IMR-90 (cell line): ENCODE measurements at regions not wholly inside any gene's neighbourhood (a gene's known extent, or its start where the extent isn't known, plus 50 kb on each side); places are given as distances from the start of the nearest gene placed in this dataset.

Experiments used
- ATAC-seq: fragments of 200-7000 bp; cut with Tn5 transposase; 2 replicates; pipeline ENCODE4 v1.9.1; 2020; ENCODE audit warnings: low read depth, mild to moderate bottlenecking, moderate library complexity
- BruUV-seq: library from RNA; stranded (reverse); fragments of 400-500 nt; replicated peaks from 2 replicates; lab custom pipeline; 2021; lab: Mats Ljungman, UMichigan
- CTCF ChIA-PET: fragments of 300-600 bp; formaldehyde crosslinking; extraction: SDS; loops from one replicate; lab custom pipeline; 2021; ENCODE audit warnings: antibody characterized with exemption; lab: Yijun Ruan, JAX
- POLR2A ChIA-PET: fragments of 300-600 bp; sonication (Branson Sonifier 250); formaldehyde crosslinking; loops from one replicate; lab custom pipeline; 2022; ENCODE audit warnings: antibody characterized with exemption; ENCODE audit not compliant: unreplicated experiment; lab: Charles Lee
- DNase-seq: peaks from one replicate; pipeline ENCODE4 v3.0.0; 2013
- H2AFZ ChIP-seq: replicated peaks from 2 replicates; pipeline ENCODE3; 2013; ENCODE audit warnings: low read length, mild to moderate bottlenecking; ENCODE audit not compliant: poor library complexity
- H2AK5ac ChIP-seq: 2 replicates; pipeline ENCODE4 v1.6.1; 2013; ENCODE audit warnings: low read depth, low read length, inconsistent platforms
- H2AK9ac ChIP-seq: replicated peaks from 2 replicates; pipeline ENCODE3; 2013; ENCODE audit warnings: mild to moderate bottlenecking, low read depth, low read length, moderate library complexity; ENCODE audit not compliant: poor library complexity
- H2BK120ac ChIP-seq: 2 replicates; pipeline ENCODE4 v1.6.1; 2013; ENCODE audit warnings: low read depth, low read length, inconsistent platforms
- H2BK15ac ChIP-seq: 3 replicates; pipeline ENCODE4 v1.6.1; 2013; ENCODE audit warnings: low read depth, low read length, inconsistent platforms
- H2BK20ac ChIP-seq: 2 replicates; pipeline ENCODE4 v1.6.1; 2013; ENCODE audit warnings: low read depth, mild to moderate bottlenecking, inconsistent platforms, low read length, moderate library complexity
- H2BK5ac ChIP-seq: 2 replicates; pipeline ENCODE4 v1.6.1; 2013; ENCODE audit warnings: mild to moderate bottlenecking, low read depth, low read length, inconsistent platforms; ENCODE audit not compliant: poor library complexity, severe bottlenecking
- H3K14ac ChIP-seq: replicated peaks from 2 replicates; pipeline ENCODE4 v1.6.1; 2013; ENCODE audit warnings: low read depth, low read length, inconsistent platforms
- H3K18ac ChIP-seq: 2 replicates; pipeline ENCODE4 v1.6.1; 2013; ENCODE audit warnings: low read depth, low read length, control low read depth
- H3K23ac ChIP-seq: 2 replicates; pipeline ENCODE4 v1.6.1; 2013; ENCODE audit warnings: low read depth, low read length, inconsistent platforms
- H3K27ac ChIP-seq: 2 replicates; pipeline ENCODE4 v1.5.1; 2013; ENCODE audit warnings: mild to moderate bottlenecking, control low read depth, low read length; ENCODE audit not compliant: insufficient read depth
- H3K27me3 ChIP-seq: 2 replicates; pipeline ENCODE4 v1.6.1; 2013; ENCODE audit warnings: low read length; ENCODE audit not compliant: control insufficient read depth, insufficient read depth
- H3K36me3 ChIP-seq: 2 replicates; pipeline ENCODE4 v1.6.1; 2013; ENCODE audit warnings: low read length, mixed read lengths; ENCODE audit not compliant: control insufficient read depth, insufficient read depth
- H3K4ac ChIP-seq: 2 replicates; pipeline ENCODE4 v1.6.1; 2013; ENCODE audit warnings: low read depth, low read length, inconsistent platforms
- H3K4me1 ChIP-seq: 2 replicates; pipeline ENCODE4 v1.6.1; 2013; ENCODE audit warnings: low read length, mixed read lengths; ENCODE audit not compliant: control insufficient read depth, insufficient read depth
- H3K4me2 ChIP-seq: 2 replicates; pipeline ENCODE4 v1.6.1; 2013; ENCODE audit warnings: low read depth, mild to moderate bottlenecking, control low read depth, low read length, moderate library complexity
- H3K4me3 ChIP-seq: 2 replicates; pipeline ENCODE4 v1.5.1; 2013; ENCODE audit warnings: low read depth, mild to moderate bottlenecking, control low read depth, low read length, moderate library complexity; ENCODE audit not compliant: insufficient read depth
- H3K56ac ChIP-seq: 2 replicates; pipeline ENCODE4 v1.6.1; 2013; ENCODE audit warnings: low read length, inconsistent platforms; ENCODE audit not compliant: insufficient read depth; ENCODE audit errors: extremely low read depth
- H3K79me1 ChIP-seq, 2 experiments: 2 replicates each; pipeline ENCODE4 v1.6.1; 2013; ENCODE audit warnings: low read length in 2 of 2, inconsistent platforms in 1 of 2, low read depth in 1 of 2
- H3K9ac ChIP-seq: 2 replicates; pipeline ENCODE4 v1.6.1; 2013; ENCODE audit warnings: low read depth, low read length, control low read depth
- H3K9me1 ChIP-seq: 2 replicates; pipeline ENCODE4 v1.6.1; 2013; ENCODE audit warnings: low read length, inconsistent platforms; ENCODE audit not compliant: insufficient read depth
- H3K9me3 ChIP-seq: 2 replicates; pipeline ENCODE4 v1.6.1; 2013; ENCODE audit warnings: low read length; ENCODE audit not compliant: control insufficient read depth, insufficient read depth
- H4K20me1 ChIP-seq: 2 replicates; pipeline ENCODE4 v1.6.1; 2013; ENCODE audit warnings: low read length, inconsistent platforms; ENCODE audit not compliant: insufficient read depth
- H4K5ac ChIP-seq: 2 replicates; pipeline ENCODE4 v1.6.1; 2013; ENCODE audit warnings: mild to moderate bottlenecking, low read depth, low read length, control low read depth
- H4K8ac ChIP-seq, 2 experiments: 2 replicates each; pipeline ENCODE4 v1.6.1; 2013; ENCODE audit warnings: low read depth in 2 of 2, low read length in 2 of 2, control low read depth in 1 of 2, inconsistent platforms in 1 of 2
- H4K91ac ChIP-seq: 2 replicates; pipeline ENCODE4 v1.6.1; 2013; ENCODE audit warnings: low read depth, low read length, inconsistent platforms; ENCODE audit not compliant: insufficient read depth
- BHLHE40 ChIP-seq: fragments of 150-350 bp; IDR thresholded peaks from 2 replicates; pipeline ENCODE4 v1.6.1; 2016; ENCODE audit warnings: mild to moderate bottlenecking, low read depth, low read length
- CEBPB ChIP-seq: IDR thresholded peaks from 2 replicates; pipeline ENCODE4 v1.6.1; 2012; ENCODE audit warnings: low read depth, low read length, improper control_type of control experiment
- CHD1 ChIP-seq: IDR thresholded peaks from 2 replicates; pipeline ENCODE4 v1.6.1; 2012; ENCODE audit warnings: low read depth, low read length, improper control_type of control experiment
- ELK1 ChIP-seq: fragments of 150-350 bp; IDR thresholded peaks from 2 replicates; pipeline ENCODE4 v1.6.1; 2016; ENCODE audit warnings: low read depth, mild to moderate bottlenecking, low read length, moderate library complexity, borderline replicate concordance
- FOS ChIP-seq: fragments of 150-350 bp; IDR thresholded peaks from 2 replicates; pipeline ENCODE4 v1.6.1; 2016; ENCODE audit warnings: low read depth, low read length
- MAFK ChIP-seq: IDR thresholded peaks from 2 replicates; pipeline ENCODE4 v1.6.1; 2012; ENCODE audit warnings: low read depth, low read length, improper control_type of control experiment
- MAZ ChIP-seq: IDR thresholded peaks from 2 replicates; pipeline ENCODE4 v1.6.1; 2012; ENCODE audit warnings: low read depth, mild to moderate bottlenecking, low read length, improper control_type of control experiment, moderate library complexity, borderline replicate concordance
- MXI1 ChIP-seq: IDR thresholded peaks from 2 replicates; pipeline ENCODE4 v1.6.1; 2012; ENCODE audit warnings: low read depth, mild to moderate bottlenecking, low read length, moderate library complexity, borderline replicate concordance
- NFE2L2 ChIP-seq: fragments of 150-350 bp; IDR thresholded peaks from 2 replicates; pipeline ENCODE4 v1.6.1; 2016; ENCODE audit warnings: low read depth, mild to moderate bottlenecking, low read length
- POLR2A ChIP-seq: IDR thresholded peaks from 2 replicates; pipeline ENCODE4 v1.6.1; 2012; ENCODE audit warnings: mild to moderate bottlenecking, low read depth, low read length
- RAD21 ChIP-seq: IDR thresholded peaks from 2 replicates; pipeline ENCODE4 v1.6.1; 2012; ENCODE audit warnings: low read length, improper control_type of control experiment
- RCOR1 ChIP-seq: IDR thresholded peaks from 2 replicates; pipeline ENCODE4 v1.6.1; 2012; ENCODE audit warnings: mild to moderate bottlenecking, low read length, improper control_type of control experiment; ENCODE audit not compliant: insufficient replicate concordance
- RFX5 ChIP-seq: IDR thresholded peaks from 2 replicates; pipeline ENCODE4 v1.8.0; 2012; ENCODE audit warnings: low read depth, mild to moderate bottlenecking, low read length, moderate library complexity
- SMC3 ChIP-seq: fragments of 150-350 bp; IDR thresholded peaks from 2 replicates; pipeline ENCODE4 v1.6.1; 2016; ENCODE audit warnings: low read depth, mild to moderate bottlenecking, antibody characterized with exemption, low read length, moderate library complexity
- USF2 ChIP-seq: fragments of 150-350 bp; IDR thresholded peaks from 2 replicates; pipeline ENCODE4 v1.6.1; 2017; ENCODE audit warnings: mild to moderate bottlenecking, antibody characterized with exemption, low read length, low read depth
- WGBS, 2 experiments: methylation state at CpG; one replicate each; pipeline versions ENCODE4 v1.1.5 to v1.1.7; 2013; ENCODE audit warnings: missing lambda C conversion rate in 2 of 2; ENCODE audit not compliant: insufficient read length in 1 of 2; ENCODE audit errors: extremely low coverage in 2 of 2; 5-methylcytosine and 5-hydroxymethylcytosine counted together
- dilution Hi-C: fragments of 300-500 bp; cut with HindIII; formaldehyde crosslinking; loops from one replicate; pipeline ENCODE4 v1.14.3; 2018; ENCODE audit warnings: low sequenced_read_pairs; ENCODE audit not compliant: unreplicated experiment
- in situ Hi-C: fragments of 300-500 bp; cut with MboI; formaldehyde crosslinking; loops from 3 replicates; pipeline ENCODE4 v1.14.3; 2019; ENCODE audit warnings: low sequenced_read_pairs, inconsistent platforms, mixed read lengths
- intact Hi-C: fragments of 100-400 bp; cut with micrococcal nuclease; formaldehyde crosslinking; loops from 2 replicates; pipeline ENCODE4 v1.10.0; 2022
- TF ChIP-seq, protein P1 (sequence below): conservative IDR thresholded peaks from 2 replicates; pipeline ENCODE4 v1.5.1; 2012; ENCODE audit warnings: mild to moderate bottlenecking, low read depth, low read length, improper control_type of control experiment

GRCh38 chr21:17351766-17352165, 161.1 kb upstream of the CXADR start:
- Histone ChIP-seq H3K56ac (no peak overlapping the region), H3K23ac (no peak overlapping the region), H3K4ac (no peak overlapping the region), H4K91ac (no peak overlapping the region), H2AFZ (no peak overlapping the region), H4K5ac (no peak overlapping the region), H3K27ac (no peak overlapping the region), H3K9ac (no peak overlapping the region), H2AK5ac (no peak overlapping the region), H3K27me3 (no peaks in the 10 kb centered on the region), H3K36me3 (no peaks in the 10 kb centered on the region), H3K4me3 (no peak overlapping the region), H2BK5ac (no peak overlapping the region), H2BK20ac (no peak overlapping the region), H3K9me3 (no peaks in the 10 kb centered on the region), H3K79me1 (no peaks in the 10 kb centered on the region), H2AK9ac (no peak overlapping the region), H3K4me1 (no peaks in the 10 kb centered on the region), H4K20me1 (no peaks in the 10 kb centered on the region), H3K14ac (no peak overlapping the region), H4K8ac (no peak overlapping the region), H3K4me2 (no peak overlapping the region), H2BK15ac (no peak overlapping the region), H3K9me1 (no peaks in the 10 kb centered on the region), H2BK120ac (no peak overlapping the region), H3K18ac (no peak overlapping the region)
- TF ChIP-seq MAZ (no peak), RCOR1 (no peak), RFX5 (no peak), MXI1 (no peak), SMC3 (no peak), BHLHE40 (no peak), ELK1 (no peak), RAD21 (no peak), POLR2A (no peak), CHD1 (no peak), USF2 (no peak), FOS (no peak), MAFK (no peak), NFE2L2 (no peak), CEBPB (no peak)
- TF ChIP-seq, protein P1, sequence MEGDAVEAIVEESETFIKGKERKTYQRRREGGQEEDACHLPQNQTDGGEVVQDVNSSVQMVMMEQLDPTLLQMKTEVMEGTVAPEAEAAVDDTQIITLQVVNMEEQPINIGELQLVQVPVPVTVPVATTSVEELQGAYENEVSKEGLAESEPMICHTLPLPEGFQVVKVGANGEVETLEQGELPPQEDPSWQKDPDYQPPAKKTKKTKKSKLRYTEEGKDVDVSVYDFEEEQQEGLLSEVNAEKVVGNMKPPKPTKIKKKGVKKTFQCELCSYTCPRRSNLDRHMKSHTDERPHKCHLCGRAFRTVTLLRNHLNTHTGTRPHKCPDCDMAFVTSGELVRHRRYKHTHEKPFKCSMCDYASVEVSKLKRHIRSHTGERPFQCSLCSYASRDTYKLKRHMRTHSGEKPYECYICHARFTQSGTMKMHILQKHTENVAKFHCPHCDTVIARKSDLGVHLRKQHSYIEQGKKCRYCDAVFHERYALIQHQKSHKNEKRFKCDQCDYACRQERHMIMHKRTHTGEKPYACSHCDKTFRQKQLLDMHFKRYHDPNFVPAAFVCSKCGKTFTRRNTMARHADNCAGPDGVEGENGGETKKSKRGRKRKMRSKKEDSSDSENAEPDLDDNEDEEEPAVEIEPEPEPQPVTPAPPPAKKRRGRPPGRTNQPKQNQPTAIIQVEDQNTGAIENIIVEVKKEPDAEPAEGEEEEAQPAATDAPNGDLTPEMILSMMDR = no peak
- dilution Hi-C loops = no loop called here
- in situ Hi-C loops = no loop called here
- BruUV-seq = no TSS peak
- ChIA-PET CTCF (no interaction called here), POLR2A (no interaction called here)
- intact Hi-C loops = no loop called here
- DNase-seq (no peak), ATAC-seq (no peak)
- WGBS, 2 experiments = no CpG with 5 or more reads among the region's 2 CpGs
